BE2C (cell line): ENCODE measurements at regions not wholly inside any gene's neighbourhood (a gene's known extent, or its start where the extent isn't known, plus 50 kb on each side); places are given as distances from the start of the nearest gene placed in this dataset.

Source experiments
- DNase-seq: peaks from one replicate; pipeline ENCODE4 v3.0.0-alpha.2; 2020
- H3K27me3 ChIP-seq: fragments of 250-450 bp; sonication (Bioruptor Pico); 2 replicates; pipeline ENCODE4 v1.5.1; 2020; ENCODE audit warnings: mild to moderate bottlenecking
- H3K36me3 ChIP-seq: fragments of 250-450 bp; sonication (Bioruptor Pico); 2 replicates; pipeline ENCODE4 v1.5.1; 2020; ENCODE audit warnings: mild to moderate bottlenecking
- H3K4me1 ChIP-seq: fragments of 250-450 bp; sonication (Bioruptor Pico); 2 replicates; pipeline ENCODE4 v1.5.1; 2020
- H3K4me3 ChIP-seq: 2 replicates; pipeline ENCODE4 v1.5.1; 2011; ENCODE audit warnings: low read depth, low read length
- H3K9me3 ChIP-seq: fragments of 250-450 bp; sonication (Bioruptor Pico); 2 replicates; pipeline ENCODE4 v1.5.1; 2020
- TF ChIP-seq, protein P1 (sequence below): IDR thresholded peaks from 2 replicates; pipeline ENCODE4 v1.5.1; 2012; ENCODE audit warnings: mild to moderate bottlenecking, low read depth, low read length

DNA sequence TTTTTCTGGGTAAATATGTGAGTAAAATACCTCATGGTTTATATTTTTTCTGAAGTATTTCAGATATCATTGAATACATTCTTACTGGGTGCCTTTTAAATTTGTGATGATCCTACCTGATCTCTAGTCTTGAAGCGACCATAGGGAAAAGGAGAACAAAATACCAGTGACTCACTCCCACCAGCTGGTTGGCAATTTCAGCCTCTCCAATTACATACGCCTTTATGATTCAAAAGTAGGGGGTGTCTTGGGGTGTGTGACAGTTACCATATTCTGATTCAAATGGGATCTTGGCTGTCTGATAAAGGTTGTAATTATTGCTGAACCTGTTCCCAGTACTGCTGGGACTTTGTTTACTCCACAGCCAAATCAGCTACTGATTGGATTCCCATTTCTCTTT is 175.9 kb upstream of the NXPH2 start:
- Histone ChIP-seq H3K9me3 (no peaks in the 10 kb centered on the region), H3K36me3 (no peaks in the 10 kb centered on the region), H3K27me3 (no peaks in the 10 kb centered on the region), H3K4me1 (no peaks in the 10 kb centered on the region), H3K4me3 (no peak overlapping the region)
- TF ChIP-seq, protein P1, sequence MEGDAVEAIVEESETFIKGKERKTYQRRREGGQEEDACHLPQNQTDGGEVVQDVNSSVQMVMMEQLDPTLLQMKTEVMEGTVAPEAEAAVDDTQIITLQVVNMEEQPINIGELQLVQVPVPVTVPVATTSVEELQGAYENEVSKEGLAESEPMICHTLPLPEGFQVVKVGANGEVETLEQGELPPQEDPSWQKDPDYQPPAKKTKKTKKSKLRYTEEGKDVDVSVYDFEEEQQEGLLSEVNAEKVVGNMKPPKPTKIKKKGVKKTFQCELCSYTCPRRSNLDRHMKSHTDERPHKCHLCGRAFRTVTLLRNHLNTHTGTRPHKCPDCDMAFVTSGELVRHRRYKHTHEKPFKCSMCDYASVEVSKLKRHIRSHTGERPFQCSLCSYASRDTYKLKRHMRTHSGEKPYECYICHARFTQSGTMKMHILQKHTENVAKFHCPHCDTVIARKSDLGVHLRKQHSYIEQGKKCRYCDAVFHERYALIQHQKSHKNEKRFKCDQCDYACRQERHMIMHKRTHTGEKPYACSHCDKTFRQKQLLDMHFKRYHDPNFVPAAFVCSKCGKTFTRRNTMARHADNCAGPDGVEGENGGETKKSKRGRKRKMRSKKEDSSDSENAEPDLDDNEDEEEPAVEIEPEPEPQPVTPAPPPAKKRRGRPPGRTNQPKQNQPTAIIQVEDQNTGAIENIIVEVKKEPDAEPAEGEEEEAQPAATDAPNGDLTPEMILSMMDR = no peak
- DNase-seq = no peak

DNA sequence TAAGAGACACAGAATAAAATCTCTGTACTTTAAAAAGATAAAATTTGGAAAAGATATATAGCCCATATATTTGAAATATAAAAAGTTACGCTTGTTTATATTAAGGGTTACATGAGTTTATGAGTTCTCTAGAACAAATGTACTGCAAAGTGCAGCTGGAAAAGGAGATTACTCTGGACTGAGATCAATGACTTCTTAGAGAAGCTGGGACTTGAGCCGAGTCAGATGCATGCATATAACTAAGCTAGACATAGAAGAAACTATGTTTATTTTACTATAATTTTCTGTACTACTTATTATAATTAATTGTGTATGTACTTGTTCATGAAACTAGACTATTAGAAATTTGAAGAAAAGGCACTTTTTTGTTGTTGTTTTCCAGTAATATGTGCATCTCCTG is 170.3 kb upstream of the NXPH2 start:
- TF ChIP-seq, protein P1 = no peak
- Histone ChIP-seq H3K4me3 (no peak overlapping the region), H3K27me3 (no peaks in the 10 kb centered on the region), H3K36me3 (no peaks in the 10 kb centered on the region), H3K9me3 (no peaks in the 10 kb centered on the region), H3K4me1 (no peaks in the 10 kb centered on the region)
- no peak for DNase-seq

DNA sequence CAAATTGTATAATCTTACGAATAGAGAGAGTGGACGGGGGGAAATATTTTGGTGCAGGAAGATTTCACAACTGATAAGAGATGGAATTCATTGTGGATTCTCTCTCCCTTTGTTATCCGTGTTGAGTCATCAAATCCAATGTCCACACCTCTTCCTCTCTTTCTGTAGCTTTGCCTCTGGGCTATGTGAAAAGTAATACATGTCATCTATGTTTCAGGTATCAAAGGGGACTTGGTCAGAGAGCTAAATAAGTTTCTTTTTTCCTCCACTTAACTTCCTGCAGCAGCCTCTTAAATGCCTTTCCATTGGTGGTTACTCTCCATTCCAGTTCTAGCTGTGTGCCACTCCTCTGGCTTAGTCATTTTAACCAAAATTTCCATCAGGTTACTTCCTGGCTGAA is 169.3 kb upstream of the NXPH2 start:
- H3K9me3 ChIP-seq = no peaks in the 10 kb centered on the region
- no peaks in the 10 kb centered on the region for H3K36me3 ChIP-seq
- no peaks in the 10 kb centered on the region for H3K4me1 ChIP-seq
- DNase-seq = no peak
- H3K4me3 ChIP-seq = no peak overlapping the region
- TF ChIP-seq, protein P1 = no peak
- no peaks in the 10 kb centered on the region for H3K27me3 ChIP-seq

DNA sequence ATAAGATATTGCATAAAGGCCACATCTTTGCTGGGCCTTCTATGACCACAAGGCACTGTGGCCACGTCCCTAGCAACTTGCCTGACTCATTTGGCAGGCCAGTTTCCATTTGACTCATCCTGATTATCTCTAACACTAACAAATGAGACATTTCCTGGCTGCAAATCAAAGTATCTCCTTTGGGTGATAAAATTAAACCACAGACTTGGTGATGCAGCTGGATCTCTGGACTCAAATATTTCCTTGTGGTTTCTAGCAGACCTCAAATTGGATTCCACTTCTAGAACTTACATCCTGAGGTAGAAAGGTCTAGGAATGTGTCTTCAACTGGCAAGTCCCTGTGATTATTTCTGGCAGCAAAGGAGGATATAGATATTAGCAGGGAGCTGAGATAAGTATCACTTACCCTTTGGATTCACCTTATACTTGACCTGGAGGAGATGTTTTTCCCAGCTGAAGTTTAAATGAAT is 167.9 kb upstream of the NXPH2 start:
- Histone ChIP-seq H3K4me3 (no peak overlapping the region), H3K9me3 (no peaks in the 10 kb centered on the region), H3K36me3 (no peaks in the 10 kb centered on the region), H3K4me1 (no peaks in the 10 kb centered on the region), H3K27me3 (no peaks in the 10 kb centered on the region)
- no peak for DNase-seq
- TF ChIP-seq, protein P1 = no peak

DNA sequence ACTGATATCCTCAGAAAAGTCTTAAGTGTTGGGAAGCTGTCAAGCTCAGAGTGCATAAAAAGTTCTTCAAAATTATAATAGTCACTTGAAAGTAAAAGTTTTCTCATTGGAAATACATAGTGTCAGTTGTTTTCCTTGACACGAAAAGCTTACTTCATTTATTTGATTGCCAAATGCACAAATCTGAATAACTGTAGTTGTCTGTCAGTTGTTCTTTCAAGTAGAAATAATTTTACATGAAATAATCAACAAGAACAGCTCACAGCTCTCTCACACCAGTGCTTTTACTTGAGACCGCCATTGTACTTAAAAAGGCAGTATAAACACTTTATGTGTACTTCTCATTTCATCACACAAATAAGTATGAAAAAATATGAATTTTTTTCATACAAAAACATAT is 163.3 kb upstream of the NXPH2 start:
- H3K36me3 ChIP-seq = no peaks in the 10 kb centered on the region
- H3K9me3 ChIP-seq = no peaks in the 10 kb centered on the region
- no peaks in the 10 kb centered on the region for H3K27me3 ChIP-seq
- TF ChIP-seq, protein P1 = no peak
- no peak overlapping the region for H3K4me3 ChIP-seq
- DNase-seq = no peak
- no peaks in the 10 kb centered on the region for H3K4me1 ChIP-seq

DNA sequence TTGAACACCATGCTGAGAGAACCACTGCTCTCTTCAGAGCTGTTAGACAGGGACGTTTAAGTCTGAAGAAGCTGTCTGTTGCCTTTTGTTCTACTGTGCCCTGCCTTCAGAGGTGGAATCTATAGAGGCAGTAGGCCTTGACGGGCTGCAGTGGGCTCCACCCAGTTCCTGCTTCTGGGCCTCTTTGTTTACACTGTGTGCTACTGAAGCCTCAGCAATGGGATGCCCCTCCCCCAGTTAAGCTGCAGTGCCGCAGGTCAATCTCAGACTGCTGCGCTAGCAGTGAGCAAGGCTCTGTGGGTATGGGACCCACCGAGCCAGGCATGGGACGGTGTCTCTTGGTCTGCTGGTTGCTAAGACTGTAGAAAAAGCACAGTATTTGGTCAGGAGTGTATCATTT is 162.3 kb upstream of the NXPH2 start:
- Histone ChIP-seq H3K36me3 (no peaks in the 10 kb centered on the region), H3K27me3 (no peaks in the 10 kb centered on the region), H3K4me1 (no peaks in the 10 kb centered on the region), H3K4me3 (no peak overlapping the region), H3K9me3 (no peaks in the 10 kb centered on the region)
- TF ChIP-seq, protein P1 = no peak
- no peak for DNase-seq
